GM23248 (cell line): ENCODE measurements at regions not wholly inside any gene's neighbourhood (a gene's known extent, or its start where the extent isn't known, plus 50 kb on each side); places are given as distances from the start of the nearest gene placed in this dataset.

Experiments used
- EZH2 ChIP-seq: fragments of 200-600 bp; sonication (generic); IDR thresholded peaks from 2 replicates; pipeline ENCODE4 v1.6.1; 2018; ENCODE audit warnings: antibody characterized with exemption, mild to moderate bottlenecking; ENCODE audit not compliant: insufficient read depth, poor library complexity, severe bottlenecking
- EZH2phosphoT487 ChIP-seq: fragments of 200-600 bp; sonication (generic); IDR thresholded peaks from 2 replicates; pipeline ENCODE4 v1.6.1; 2018; ENCODE audit warnings: antibody characterized with exemption, moderate library complexity, mild to moderate bottlenecking, low read depth; ENCODE audit not compliant: insufficient read depth

DNA sequence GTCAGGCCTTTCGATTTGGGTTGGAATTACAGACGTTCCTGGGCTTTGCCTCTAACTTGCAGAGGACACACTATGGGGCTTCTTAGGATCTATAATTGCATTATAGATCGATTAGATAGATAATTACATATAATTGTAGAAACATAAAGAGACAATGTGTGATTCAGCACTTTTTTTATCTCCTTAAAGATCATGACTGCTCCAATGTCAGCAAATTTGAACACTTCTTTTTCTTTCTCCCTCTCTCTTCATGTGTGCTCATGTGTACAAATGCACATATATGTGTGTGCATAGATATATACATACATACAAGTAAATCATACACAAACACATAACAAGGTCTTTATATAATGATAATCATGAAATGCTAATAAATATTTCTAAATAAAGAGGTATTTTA is 1261.2 kb upstream of the SLC39A10 start:
- no peak for TF ChIP-seq EZH2phosphoT487
- TF ChIP-seq EZH2 = no peak
